ENCODE measurements at regions not wholly inside any gene's neighbourhood (a gene's known extent, or its start where the extent isn't known, plus 50 kb on each side); places are given as distances from the start of the nearest gene placed in this dataset.

- no peak overlapping the region for H2BK120ac ChIP-seq (replicated peaks; ENCODE audit: low read depth, low read length)
- H3K56ac ChIP-seq (replicated peaks; ENCODE audit: insufficient read length, low read depth, low read length), result no peak overlapping the region
- TF ChIP-seq RBBP5 (IDR thresholded peaks at IDR 0.05; ENCODE audit: borderline replicate concordance, low read depth, low read length) (no peak), GTF2F1 (IDR thresholded peaks at IDR 0.05; ENCODE audit: borderline replicate concordance, low read depth, low read length) (no peak), SP4 (IDR thresholded peaks at IDR 0.05; ENCODE audit: low read length) (no peak), SIRT6 (IDR thresholded peaks at IDR 0.05; ENCODE audit: low read length) (no peak), EP300 (IDR thresholded peaks at IDR 0.05; ENCODE audit: borderline replicate concordance in 1 of 2, low read depth in 2 of 2, low read length in 2 of 2) (no peak), RFX5 (IDR thresholded peaks at IDR 0.05; ENCODE audit: borderline replicate concordance, low read depth, low read length) (no peak), RNF2 (IDR thresholded peaks at IDR 0.05; ENCODE audit: borderline replicate concordance, low read depth, low read length, missing control alignments, poor library complexity, severe bottlenecking) (no peak), POU5F1 (IDR thresholded peaks at IDR 0.05; ENCODE audit: low read depth, low read length) (no peak), JUN (IDR thresholded peaks at IDR 0.05; ENCODE audit: low read depth, low read length) (no peak), EZH2 (IDR thresholded peaks at IDR 0.05; ENCODE audit: low read depth, low read length, severe bottlenecking) (no peak), RAD21 (IDR thresholded peaks at IDR 0.05 in 1 of 2, conservative IDR thresholded peaks at IDR 0.05 in 1 of 2; ENCODE audit: low read depth in 2 of 2, low read length in 2 of 2) (no peak), HDAC6 (IDR thresholded peaks at IDR 0.05; ENCODE audit: low read depth, low read length) (no peak)
Measured at GRCh38 chr17:77414811-77415400, 274.1 kb downstream of the SEC14L1 start.

More at GRCh38 chr17:77414811-77415400, 274.1 kb downstream of the SEC14L1 start:
- Histone ChIP-seq H3K9ac (replicated peaks in 1 of 4; ENCODE audit: extremely low read depth in 1 of 4, low read depth in 3 of 4, low read length in 3 of 4) (no peak overlapping the region), H3K9me3 (ENCODE audit: insufficient read depth in 2 of 2, low read depth in 1 of 2, low read length in 1 of 2) (no peaks in the 10 kb centered on the region), H2BK20ac (ENCODE audit: low read length) (no peak overlapping the region), H3K79me2 (ENCODE audit: control insufficient read depth in 1 of 2, insufficient read depth in 2 of 2, low read length in 2 of 2) (peaks cover 3 to 61% of the 10 kb centered on the region in 2 experiments; a peak in 3 of 4 replicates), H3K23me2 (ENCODE audit: low read depth, low read length) (no peaks in the 10 kb centered on the region), H2BK15ac (ENCODE audit: low read length) (no peak overlapping the region), H2AFZ (ENCODE audit: low read length) (no peak overlapping the region), H4K5ac (ENCODE audit: insufficient read length, low read depth, low read length) (no peak overlapping the region), H2BK5ac (ENCODE audit: low read depth, low read length) (no peak overlapping the region), H4K8ac (ENCODE audit: extremely low read depth, insufficient read depth, low read length) (no peak overlapping the region), H3K27ac (ENCODE audit: low read depth, low read length) (no peak overlapping the region), H3K79me1 (ENCODE audit: low read depth, low read length) (peaks cover 16% of the 10 kb centered on the region), H3K27me3 (replicated peaks in 1 of 4; ENCODE audit: control insufficient read depth in 3 of 4, extremely low read depth in 1 of 4, insufficient read depth in 3 of 4, low read length in 3 of 4) (no peaks in the 10 kb centered on the region), H3K36me3 (ENCODE audit: control insufficient read depth in 2 of 4, insufficient read depth in 4 of 4, low read length in 3 of 4) (no peaks in the 10 kb centered on the region), H3K4me2 (ENCODE audit: insufficient read depth in 1 of 2, low read depth in 2 of 2, low read length in 2 of 2) (no peak overlapping the region), H4K20me1 (replicated peaks in 1 of 2; ENCODE audit: control insufficient read depth in 1 of 2, insufficient read depth in 2 of 2, low read length in 2 of 2) (peaks cover 2 to 20% of the 10 kb centered on the region in 2 experiments), H4K91ac (replicated peaks; ENCODE audit: insufficient read length, low read length) (no peak overlapping the region), H3K23ac (ENCODE audit: insufficient read length) (no peak overlapping the region), H2AK5ac (ENCODE audit: low read depth, low read length) (no peak overlapping the region), H3K4ac (replicated peaks; ENCODE audit: insufficient read length, low read depth, low read length) (no peak overlapping the region), H3K18ac (ENCODE audit: extremely low read depth, low read length) (no peak overlapping the region), H3K14ac (ENCODE audit: insufficient read length) (no peak overlapping the region), H2BK12ac (ENCODE audit: low read depth, low read length) (no peak overlapping the region), H3K4me3 (ENCODE audit: extremely low read depth in 1 of 4, insufficient read depth in 2 of 4, low read depth in 3 of 4, low read length in 4 of 4) (no peak overlapping the region), H3K4me1 (replicated peaks in 1 of 4; ENCODE audit: control insufficient read depth in 3 of 4, insufficient read depth in 4 of 4, low read length in 3 of 4) (peaks cover 0 to 19% (median 14%) of the 10 kb centered on the region in 4 experiments; a peak in 6 of 7 replicates)
- DNase-seq (ENCODE audit: low read depth in 1 of 2, low spot score in 2 of 2) (no peak), FAIRE-seq (no peak)
- CTCF ChIA-PET (ENCODE audit: partially characterized antibody), result interaction anchor here (0.6 to 39.2 kb wide), 5 partner anchors 14 to 136 kb away, joined by 4 to 512 read pairs (median 7); no protein-coding TSS in a partner anchor
- 92% methylated on average over 15 of the region's 15 CpGs; no CpG with 5 or more reads in 1 of the 2 experiments for WGBS, 2 experiments (ENCODE audit: extremely low coverage in 1 of 2, insufficient coverage in 1 of 2, insufficient read length in 1 of 2, insufficient replicate concordance in 2 of 2, low coverage in 1 of 2, low lambda C conversion rate in 2 of 2, missing lambda C conversion rate in 1 of 2)
- POLR2A ChIA-PET (ENCODE audit: partially characterized antibody), result no interaction called here
